GM12864 (cell line): ENCODE measurements at regions not wholly inside any gene's neighbourhood (a gene's known extent, or its start where the extent isn't known, plus 50 kb on each side); places are given as distances from the start of the nearest gene placed in this dataset.

ENCODE experiments used
- DNase-seq: peaks from one replicate; pipeline ENCODE4 v3.0.0-alpha.2; 2011; ENCODE audit warnings: low read depth
- H3K4me3 ChIP-seq: 2 replicates; pipeline ENCODE4 v1.5.1; 2011; ENCODE audit warnings: mild to moderate bottlenecking, low read depth, low read length, control low read depth
- CTCF ChIP-seq: IDR thresholded peaks from 2 replicates; pipeline ENCODE4 v1.5.1; 2011; ENCODE audit warnings: low read depth, mild to moderate bottlenecking, moderate library complexity, low read length, control low read depth, inconsistent platforms; ENCODE audit errors: missing control alignments

- H3K4me3 ChIP-seq = no peak overlapping the region
- no peak for DNase-seq
- no peak for TF ChIP-seq CTCF
Observed at GRCh38 chr12:28059668-28060067, 87.1 kb upstream of the PTHLH start.

GRCh38 chr12:28060871-28061270 lies 88.3 kb upstream of the PTHLH start:
- no peak for DNase-seq
- no peak for TF ChIP-seq CTCF
- H3K4me3 ChIP-seq = no peak overlapping the region

GRCh38 chr12:28063355-28063880 lies 90.9 kb upstream of the PTHLH start:
- DNase-seq = no peak
- no peak overlapping the region for H3K4me3 ChIP-seq
- no peak for TF ChIP-seq CTCF

- TF ChIP-seq CTCF = no peak
- no peak for DNase-seq
- H3K4me3 ChIP-seq = no peak overlapping the region
Observed at GRCh38 chr12:28065374-28065773, 92.8 kb upstream of the PTHLH start.

- no peak for DNase-seq
- no peak overlapping the region for H3K4me3 ChIP-seq
- no peak for TF ChIP-seq CTCF
Observed at GRCh38 chr12:28065889-28066630, 93.5 kb upstream of the PTHLH start.

- no peak for TF ChIP-seq CTCF
- no peak overlapping the region for H3K4me3 ChIP-seq
- no peak for DNase-seq
Observed at GRCh38 chr12:28066879-28067278, 94.3 kb upstream of the PTHLH start.

- TF ChIP-seq CTCF = no peak
- DNase-seq = no peak
- no peak overlapping the region for H3K4me3 ChIP-seq
Observed at GRCh38 chr12:28068467-28068866, 95.9 kb upstream of the PTHLH start.
